ENCODE measurements at regions not wholly inside any gene's neighbourhood (a gene's known extent, or its start where the extent isn't known, plus 50 kb on each side); places are given as distances from the start of the nearest gene placed in this dataset.

GRCh38 chr10:94043431-94043990 is 49.8 kb downstream of the PLCE1 start:
- no peak for DNase-seq

- no peak for DNase-seq
Observed at GRCh38 chr10:94046098-94046497, 52.4 kb downstream of the PLCE1 start.

- DNase-seq = no peak
Observed at GRCh38 chr10:94047293-94047692, 53.6 kb downstream of the PLCE1 start.

GRCh38 chr10:94049911-94050310 is 56.2 kb downstream of the PLCE1 start:
- DNase-seq = no peak

GRCh38 chr10:94052281-94052680 is 58.5 kb downstream of the PLCE1 start:
- no peak for DNase-seq

GRCh38 chr10:94052866-94053791 is 59.4 kb downstream of the PLCE1 start:
- no peak for DNase-seq

GRCh38 chr10:94059178-94059883 is 65.6 kb downstream of the PLCE1 start:
- DNase-seq = no peak

GRCh38 chr10:94061026-94061425 is 67.3 kb downstream of the PLCE1 start:
- no peak for DNase-seq

- no peak for DNase-seq
Observed at GRCh38 chr10:94062611-94063010, 68.9 kb downstream of the PLCE1 start.

GRCh38 chr10:94065362-94065761 is 71.6 kb downstream of the PLCE1 start:
- DNase-seq = no peak

- DNase-seq = no peak
Observed at GRCh38 chr10:94065787-94066186, 72.1 kb downstream of the PLCE1 start.

- no peak for DNase-seq
Observed at GRCh38 chr10:94066411-94066810, 72.7 kb downstream of the PLCE1 start.

- no peak for DNase-seq
Observed at GRCh38 chr10:94069884-94070283, 76.2 kb downstream of the PLCE1 start.

- DNase-seq = no peak
Observed at GRCh38 chr10:94074462-94074861, 80.7 kb downstream of the PLCE1 start.

- DNase-seq = no peak
Observed at GRCh38 chr10:94075506-94075905, 81.8 kb downstream of the PLCE1 start.

GRCh38 chr10:94076325-94076841 is 82.7 kb downstream of the PLCE1 start:
- DNase-seq = no peak

- no peak for DNase-seq
Observed at GRCh38 chr10:94077042-94077441, 83.3 kb downstream of the PLCE1 start.

GRCh38 chr10:94080108-94080507 is 86.4 kb downstream of the PLCE1 start:
- no peak for DNase-seq

- DNase-seq = no peak
Observed at GRCh38 chr10:94083662-94084265, 90.0 kb downstream of the PLCE1 start.

- DNase-seq = no peak
Observed at GRCh38 chr10:94084344-94084743, 90.6 kb downstream of the PLCE1 start.

GRCh38 chr10:94085288-94085687 is 91.6 kb downstream of the PLCE1 start:
- DNase-seq = no peak

GRCh38 chr10:94085766-94086437 is 92.2 kb downstream of the PLCE1 start:
- no peak for DNase-seq
